Fibroblast of mammary gland (primary cell): ENCODE measurements at regions not wholly inside any gene's neighbourhood (a gene's known extent, or its start where the extent isn't known, plus 50 kb on each side); places are given as distances from the start of the nearest gene placed in this dataset.
A peak's percentile ranks its signal among the peaks of the same experiment; 100 is the strongest.
"Not testable (repeated sequence)": the region's sequence is repeated elsewhere in the genome, so short reads cannot be mapped to it uniquely, and the experiment has no call there.

Source experiments
- DNase-seq: peaks from one replicate; pipeline ENCODE4 v3.0.0-alpha.2; 2010; ENCODE audit warnings: low read depth
- H3K4me3 ChIP-seq: 2 replicates; pipeline ENCODE4 v1.5.1; 2011; ENCODE audit warnings: low read depth, mild to moderate bottlenecking, low read length, moderate library complexity; ENCODE audit not compliant: control insufficient read depth
- CTCF ChIP-seq: conservative IDR thresholded peaks from 2 replicates; pipeline ENCODE4 v1.5.1; 2011; ENCODE audit warnings: low read depth, low read length, inconsistent platforms; ENCODE audit not compliant: control insufficient read depth, insufficient read depth

GRCh38 chr6:145564553-145564952 lies 170.8 kb downstream of the EPM2A start:
- no peak for TF ChIP-seq CTCF
- H3K4me3 ChIP-seq = no peak overlapping the region
- DNase-seq = no peak

GRCh38 chr6:145567684-145568252 lies 167.6 kb downstream of the EPM2A start:
- no peak for DNase-seq
- TF ChIP-seq CTCF = no peak
- H3K4me3 ChIP-seq = no peak overlapping the region

GRCh38 chr6:145569140-145569539 lies 166.2 kb downstream of the EPM2A start:
- no peak for TF ChIP-seq CTCF
- peak; percentile 70 for DNase-seq
- no peak overlapping the region for H3K4me3 ChIP-seq

- not testable (repeated sequence) for H3K4me3 ChIP-seq, DNase-seq
Observed at GRCh38 chr6:145570336-145570735, 165.0 kb downstream of the EPM2A start.

- DNase-seq, H3K4me3 ChIP-seq: not testable (repeated sequence)
Observed at GRCh38 chr6:145574269-145574668, 161.1 kb downstream of the EPM2A start.
